ENCODE measurements at regions not wholly inside any gene's neighbourhood (a gene's known extent, or its start where the extent isn't known, plus 50 kb on each side); places are given as distances from the start of the nearest gene placed in this dataset.
A peak's percentile ranks its signal among the peaks of the same experiment; 100 is the strongest.
"Not testable (repeated sequence)": the region's sequence is repeated elsewhere in the genome, so short reads cannot be mapped to it uniquely, and the experiment has no call there.

- Histone ChIP-seq H3K27me3 (ENCODE audit: control insufficient read depth, insufficient read depth, low read length) (no peaks in the 10 kb centered on the region), H3K4me3 (ENCODE audit: low read length) (no peak overlapping the region), H3K4me1 (ENCODE audit: control insufficient read depth, insufficient read depth, low read length) (peaks cover 64% of the 10 kb centered on the region), H3K9ac (ENCODE audit: low read length) (peak overlapping the region; percentile 68), H3K36me3 (ENCODE audit: control insufficient read depth, insufficient read depth, low read length) (no peaks in the 10 kb centered on the region), H3K9me3 (ENCODE audit: control insufficient read depth, low read length) (no peaks in the 10 kb centered on the region)
Observed at GRCh38 chr9:107586493-107586892, 96.9 kb upstream of the KLF4 start.

GRCh38 chr9:107585465-107585864 lies 95.9 kb upstream of the KLF4 start:
- Histone ChIP-seq H3K36me3 (ENCODE audit: control insufficient read depth, insufficient read depth, low read length) (no peaks in the 10 kb centered on the region), H3K27me3 (ENCODE audit: control insufficient read depth, insufficient read depth, low read length) (no peaks in the 10 kb centered on the region), H3K9me3 (ENCODE audit: control insufficient read depth, low read length) (no peaks in the 10 kb centered on the region), H3K9ac (ENCODE audit: low read length) (no peak overlapping the region), H3K4me3 (ENCODE audit: low read length) (no peak overlapping the region), H3K4me1 (ENCODE audit: control insufficient read depth, insufficient read depth, low read length) (peaks cover 60% of the 10 kb centered on the region)

DNA sequence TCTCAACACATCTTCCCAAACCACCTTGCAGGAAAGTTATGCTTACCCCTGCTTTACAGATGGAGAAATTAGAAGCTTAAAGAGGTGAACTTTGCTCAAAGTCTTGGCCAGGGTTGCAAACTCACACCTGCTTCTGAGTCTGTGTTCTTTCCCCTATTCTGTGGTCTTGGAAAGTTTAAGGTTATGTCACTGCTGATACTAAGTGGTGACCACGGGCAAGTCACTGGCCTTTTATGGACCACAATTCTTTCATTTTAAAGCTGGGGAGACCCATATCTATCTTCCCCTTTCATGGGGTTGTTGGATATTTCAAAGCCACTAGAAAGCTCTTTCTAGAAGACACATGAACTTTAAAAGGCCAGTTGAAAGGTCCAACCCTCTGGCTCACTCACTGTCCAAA lies 95.4 kb upstream of the KLF4 start:
- H3K9me3 ChIP-seq (ENCODE audit: control insufficient read depth, low read length), result no peaks in the 10 kb centered on the region
- no peaks in the 10 kb centered on the region for H3K36me3 ChIP-seq (ENCODE audit: control insufficient read depth, insufficient read depth, low read length)
- H3K4me1 ChIP-seq (ENCODE audit: control insufficient read depth, insufficient read depth, low read length), result peaks cover 55% of the 10 kb centered on the region
- H3K9ac ChIP-seq (ENCODE audit: low read length), result no peak overlapping the region
- H3K27me3 ChIP-seq (ENCODE audit: control insufficient read depth, insufficient read depth, low read length), result no peaks in the 10 kb centered on the region
- H3K4me3 ChIP-seq (ENCODE audit: low read length), result no peak overlapping the region

GRCh38 chr9:107584186-107584585 lies 94.6 kb upstream of the KLF4 start:
- H3K9me3 ChIP-seq (ENCODE audit: control insufficient read depth, low read length), result no peaks in the 10 kb centered on the region
- H3K9ac ChIP-seq (ENCODE audit: low read length), result no peak overlapping the region
- no peaks in the 10 kb centered on the region for H3K36me3 ChIP-seq (ENCODE audit: control insufficient read depth, insufficient read depth, low read length)
- no peak overlapping the region for H3K4me3 ChIP-seq (ENCODE audit: low read length)
- peaks cover 47% of the 10 kb centered on the region for H3K4me1 ChIP-seq (ENCODE audit: control insufficient read depth, insufficient read depth, low read length)
- H3K27me3 ChIP-seq (ENCODE audit: control insufficient read depth, insufficient read depth, low read length), result no peaks in the 10 kb centered on the region

DNA sequence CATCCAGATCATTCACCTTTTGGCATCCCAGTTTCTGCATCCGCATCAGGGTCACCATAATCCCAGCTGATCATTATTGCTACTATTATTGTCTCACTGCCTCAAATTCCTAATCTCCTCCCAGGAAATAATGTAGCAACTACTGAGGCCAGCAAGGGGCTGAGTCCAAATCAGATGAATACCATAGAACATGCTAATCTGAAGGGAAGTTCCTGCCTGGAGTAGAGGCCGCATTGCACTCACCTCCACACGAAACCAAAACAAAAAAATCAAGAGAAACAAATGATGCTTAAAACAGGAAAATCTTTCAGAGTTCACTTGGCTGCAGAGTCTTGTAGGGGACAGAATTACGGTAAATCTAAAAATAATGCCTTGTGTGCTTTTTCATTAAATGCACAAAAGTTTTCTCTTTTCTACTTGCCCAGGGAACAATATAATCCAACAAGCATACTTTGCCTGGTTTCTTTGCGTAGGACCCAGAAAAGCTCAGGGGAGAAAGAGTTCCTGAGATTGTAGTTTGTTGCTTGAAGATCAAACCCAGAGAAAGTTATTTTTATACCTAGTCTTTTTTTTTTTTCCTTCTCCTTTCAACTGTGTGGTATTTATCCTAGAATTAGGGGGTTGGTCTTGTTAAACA lies 87.7 kb upstream of the KLF4 start:
- Histone ChIP-seq H3K9me3 (ENCODE audit: control insufficient read depth, low read length) (no peaks in the 10 kb centered on the region), H3K27me3 (ENCODE audit: control insufficient read depth, insufficient read depth, low read length) (no peaks in the 10 kb centered on the region), H3K4me3 (ENCODE audit: low read length) (no peak overlapping the region), H3K36me3 (ENCODE audit: control insufficient read depth, insufficient read depth, low read length) (no peaks in the 10 kb centered on the region), H3K4me1 (ENCODE audit: control insufficient read depth, insufficient read depth, low read length) (no peaks in the 10 kb centered on the region), H3K9ac (ENCODE audit: low read length) (no peak overlapping the region)

- H3K27me3 ChIP-seq (ENCODE audit: control insufficient read depth, insufficient read depth, low read length), result no peaks in the 10 kb centered on the region
- no peaks in the 10 kb centered on the region for H3K36me3 ChIP-seq (ENCODE audit: control insufficient read depth, insufficient read depth, low read length)
- no peak overlapping the region for H3K9ac ChIP-seq (ENCODE audit: low read length)
- H3K4me1 ChIP-seq (ENCODE audit: control insufficient read depth, insufficient read depth, low read length), result peaks cover 16% of the 10 kb centered on the region
- H3K4me3 ChIP-seq (ENCODE audit: low read length), result no peak overlapping the region
- no peaks in the 10 kb centered on the region for H3K9me3 ChIP-seq (ENCODE audit: control insufficient read depth, low read length)
Observed at GRCh38 chr9:107571148-107571547, 81.6 kb upstream of the KLF4 start.

DNA sequence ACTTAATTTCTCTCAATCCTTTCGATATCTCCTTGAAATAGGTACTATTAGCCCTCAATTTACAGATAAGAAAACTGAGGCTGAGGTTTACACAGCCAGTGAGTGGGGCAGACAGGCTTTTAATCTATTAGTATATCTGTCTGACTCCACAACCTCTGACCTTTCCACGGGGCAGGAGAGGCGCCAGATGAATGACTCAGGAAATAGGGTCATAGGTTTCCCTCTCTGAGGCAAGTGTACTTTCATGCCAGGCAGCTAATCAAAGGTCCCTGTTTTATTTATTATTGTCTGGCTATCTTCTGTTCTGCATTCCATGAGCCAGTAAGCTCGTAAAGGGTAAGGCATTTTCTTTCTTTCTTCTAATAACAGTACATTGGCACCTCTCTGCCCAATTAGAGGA lies 79.6 kb upstream of the KLF4 start:
- Histone ChIP-seq H3K4me3 (ENCODE audit: low read length) (no peak overlapping the region), H3K9me3 (ENCODE audit: control insufficient read depth, low read length) (no peaks in the 10 kb centered on the region), H3K9ac (ENCODE audit: low read length) (no peak overlapping the region), H3K27me3 (ENCODE audit: control insufficient read depth, insufficient read depth, low read length) (no peaks in the 10 kb centered on the region), H3K4me1 (ENCODE audit: control insufficient read depth, insufficient read depth, low read length) (peaks cover 16% of the 10 kb centered on the region), H3K36me3 (ENCODE audit: control insufficient read depth, insufficient read depth, low read length) (no peaks in the 10 kb centered on the region)

DNA sequence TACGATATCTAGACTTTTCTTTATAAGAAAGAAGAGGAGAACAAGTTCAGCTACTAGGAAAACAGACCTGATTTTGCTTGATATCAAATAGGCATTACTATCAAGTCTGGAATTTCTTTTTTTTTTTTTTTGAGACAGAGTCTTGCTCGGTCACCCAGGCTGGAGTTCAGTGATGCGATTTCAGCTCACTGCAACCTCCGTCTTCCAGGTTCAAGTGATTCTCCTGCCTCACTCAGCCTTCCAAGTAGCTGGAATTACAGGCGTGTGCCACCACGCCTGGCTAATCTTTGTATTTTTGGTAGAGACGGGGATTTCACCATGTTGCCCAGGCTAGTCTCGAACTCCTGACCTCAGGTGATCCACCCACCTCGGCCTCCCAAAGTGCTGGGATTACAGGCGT lies 78.8 kb upstream of the KLF4 start:
- H3K9me3 ChIP-seq (ENCODE audit: control insufficient read depth, low read length); H3K36me3 ChIP-seq (ENCODE audit: control insufficient read depth, insufficient read depth, low read length); H3K9ac ChIP-seq (ENCODE audit: low read length); H3K27me3 ChIP-seq (ENCODE audit: control insufficient read depth, insufficient read depth, low read length); H3K4me3 ChIP-seq (ENCODE audit: low read length): not testable (repeated sequence)
- H3K4me1 ChIP-seq (ENCODE audit: control insufficient read depth, insufficient read depth, low read length), result peaks cover 16% of the 10 kb centered on the region

DNA sequence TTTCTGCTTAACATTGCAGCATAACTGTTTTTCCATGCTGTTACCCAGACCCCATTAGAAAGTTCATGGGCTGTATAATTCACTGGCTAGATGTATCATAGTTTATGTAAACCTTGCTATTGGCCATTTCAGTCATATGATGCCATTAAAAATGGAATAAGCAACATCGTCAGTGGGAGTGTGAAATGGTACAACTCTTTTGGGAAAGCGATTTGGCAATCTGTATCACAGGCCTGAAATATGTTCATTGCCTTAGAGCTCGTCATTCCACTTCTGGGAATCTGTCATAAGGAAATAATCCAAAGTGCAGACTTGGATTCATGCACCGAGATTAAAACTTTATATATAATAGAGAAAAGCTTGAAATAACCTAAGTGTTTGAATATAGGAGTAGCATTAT lies 77.9 kb upstream of the KLF4 start:
- H3K36me3 ChIP-seq (ENCODE audit: control insufficient read depth, insufficient read depth, low read length), result no peaks in the 10 kb centered on the region
- H3K4me1 ChIP-seq (ENCODE audit: control insufficient read depth, insufficient read depth, low read length), result peaks cover 16% of the 10 kb centered on the region
- H3K9ac ChIP-seq (ENCODE audit: low read length), result no peak overlapping the region
- no peak overlapping the region for H3K4me3 ChIP-seq (ENCODE audit: low read length)
- no peaks in the 10 kb centered on the region for H3K9me3 ChIP-seq (ENCODE audit: control insufficient read depth, low read length)
- H3K27me3 ChIP-seq (ENCODE audit: control insufficient read depth, insufficient read depth, low read length), result no peaks in the 10 kb centered on the region

- H3K36me3 ChIP-seq (ENCODE audit: control insufficient read depth, insufficient read depth, low read length), result no peaks in the 10 kb centered on the region
- H3K4me1 ChIP-seq (ENCODE audit: control insufficient read depth, insufficient read depth, low read length), result peaks cover 16% of the 10 kb centered on the region
- no peak overlapping the region for H3K9ac ChIP-seq (ENCODE audit: low read length)
- H3K4me3 ChIP-seq (ENCODE audit: low read length), result no peak overlapping the region
- no peaks in the 10 kb centered on the region for H3K9me3 ChIP-seq (ENCODE audit: control insufficient read depth, low read length)
- H3K27me3 ChIP-seq (ENCODE audit: control insufficient read depth, insufficient read depth, low read length), result no peaks in the 10 kb centered on the region
Observed at GRCh38 chr9:107566611-107567061, 77.1 kb upstream of the KLF4 start.

DNA sequence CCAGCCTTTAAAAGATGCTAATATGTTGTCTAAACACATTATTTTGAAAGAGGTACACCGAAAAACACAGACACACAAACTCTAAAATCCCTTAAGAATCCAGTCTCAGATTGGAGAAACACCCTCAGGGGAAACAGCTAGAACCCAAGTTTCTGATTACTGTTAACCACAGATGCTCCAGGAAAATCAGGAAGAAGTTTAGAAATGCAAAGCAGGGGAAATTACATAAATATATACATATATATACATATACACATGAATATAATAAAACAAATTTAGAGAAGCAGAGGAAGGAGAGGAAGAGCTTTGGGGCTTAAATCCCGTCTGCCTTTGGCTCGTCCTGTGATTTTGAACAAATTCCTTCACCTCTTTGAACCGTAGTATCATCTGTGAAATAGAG lies 73.2 kb upstream of the KLF4 start:
- Histone ChIP-seq H3K4me1 (ENCODE audit: control insufficient read depth, insufficient read depth, low read length) (peaks cover 22% of the 10 kb centered on the region), H3K27me3 (ENCODE audit: control insufficient read depth, insufficient read depth, low read length) (no peaks in the 10 kb centered on the region), H3K9me3 (ENCODE audit: control insufficient read depth, low read length) (no peaks in the 10 kb centered on the region), H3K4me3 (ENCODE audit: low read length) (no peak overlapping the region), H3K9ac (ENCODE audit: low read length) (no peak overlapping the region), H3K36me3 (ENCODE audit: control insufficient read depth, insufficient read depth, low read length) (no peaks in the 10 kb centered on the region)

GRCh38 chr9:107559494-107560086 lies 70.0 kb upstream of the KLF4 start:
- Histone ChIP-seq H3K36me3 (ENCODE audit: control insufficient read depth, insufficient read depth, low read length) (no peaks in the 10 kb centered on the region), H3K4me3 (ENCODE audit: low read length) (no peak overlapping the region), H3K27me3 (ENCODE audit: control insufficient read depth, insufficient read depth, low read length) (no peaks in the 10 kb centered on the region), H3K4me1 (ENCODE audit: control insufficient read depth, insufficient read depth, low read length) (peaks cover 40% of the 10 kb centered on the region), H3K9me3 (ENCODE audit: control insufficient read depth, low read length) (no peaks in the 10 kb centered on the region), H3K9ac (ENCODE audit: low read length) (no peak overlapping the region)

Measured in mucosa of stomach (tissue), 1 donor.